ENCODE measurements at regions not wholly inside any gene's neighbourhood (a gene's known extent, or its start where the extent isn't known, plus 50 kb on each side); places are given as distances from the start of the nearest gene placed in this dataset.

- CTCF ChIA-PET, result interaction anchor here (1.1 to 1.7 kb wide), 2 partner anchors 85 to 745 kb away, joined by 3 to 4 read pairs; no protein-coding TSS in a partner anchor
- Histone ChIP-seq H3K9me1 (replicated peaks; ENCODE audit: control insufficient read depth, extremely low read depth, insufficient read depth, low read length) (no peaks in the 10 kb centered on the region), H4K20me1 (replicated peaks; ENCODE audit: control insufficient read depth, extremely low read depth, insufficient read depth, low read length) (no peaks in the 10 kb centered on the region), H3K36me3 (ENCODE audit: control insufficient read depth in 2 of 2, extremely low read depth in 1 of 2, insufficient read depth in 2 of 2, low read length in 2 of 2) (no peaks in the 10 kb centered on the region), H3K27ac (ENCODE audit: insufficient read depth, low read depth, low read length) (no peak overlapping the region), H2AFZ (ENCODE audit: low read depth, low read length) (no peak overlapping the region), H3K4me1 (ENCODE audit: control insufficient read depth, extremely low read depth, insufficient read depth, low read length) (no peaks in the 10 kb centered on the region), H3K4me2 (ENCODE audit: insufficient read depth, low read length) (no peak overlapping the region), H3K79me2 (ENCODE audit: control insufficient read depth, insufficient read depth, low read length) (no peaks in the 10 kb centered on the region), H3K27me3 (ENCODE audit: control insufficient read depth in 2 of 2, insufficient read depth in 2 of 2, low read length in 2 of 2) (no peaks in the 10 kb centered on the region), H3K9ac (replicated peaks; ENCODE audit: extremely low read depth, insufficient read depth, low read length) (no peak overlapping the region), H3K4me3 (replicated peaks in 1 of 3; ENCODE audit: insufficient read depth in 1 of 3, low read depth in 1 of 3, low read length in 3 of 3) (no peak overlapping the region), H3K9me3 (replicated peaks; ENCODE audit: control insufficient read depth, insufficient read depth, low read length) (no peaks in the 10 kb centered on the region)
- DNase-seq (ENCODE audit: low read depth, low spot score) (no peak), FAIRE-seq (peak; percentile 24)
- POLR2A ChIA-PET, result no interaction called here
- BruUV-seq (replicated peaks), result no TSS peak
- intact Hi-C loops (cut with micrococcal nuclease), result no loop called here
- TF ChIP-seq EZH2 (IDR thresholded peaks at IDR 0.05; ENCODE audit: borderline replicate concordance, low read depth, low read length, severe bottlenecking) (no peak), POLR2A (IDR thresholded peaks at IDR 0.05; ENCODE audit: low read depth, low read length) (no peak), MYC (IDR thresholded peaks at IDR 0.05; ENCODE audit: low read depth, low read length) (no peak), GATA2 (IDR thresholded peaks at IDR 0.05; ENCODE audit: insufficient read depth, insufficient read length, low read depth, low read length) (no peak), MAX (IDR thresholded peaks at IDR 0.05; ENCODE audit: insufficient read depth, insufficient read length) (no peak), CTCF (IDR thresholded peaks at IDR 0.05; ENCODE audit: extremely low read depth in 1 of 2, insufficient read depth in 1 of 2, low read depth in 1 of 2, low read length in 2 of 2) (no peak), POLR2AphosphoS5 (IDR thresholded peaks at IDR 0.05; ENCODE audit: insufficient read depth, low read depth, low read length) (no peak), JUN (IDR thresholded peaks at IDR 0.05; ENCODE audit: borderline replicate concordance, insufficient read depth, insufficient read length, low read depth) (no peak), FOS (IDR thresholded peaks at IDR 0.05; ENCODE audit: borderline replicate concordance, insufficient read depth, low read length) (no peak)
- dilution Hi-C loops (cut with MboI; ENCODE audit: extremely low pct_ligation_motif_present, low sequenced_read_pairs), result no loop called here
Measured at GRCh38 chr5:104326966-104327365, 764.4 kb upstream of the NUDT12 start.

All from endothelial cell of umbilical vein (primary cell).